ENCODE measurements at regions not wholly inside any gene's neighbourhood (a gene's known extent, or its start where the extent isn't known, plus 50 kb on each side); places are given as distances from the start of the nearest gene placed in this dataset.

GRCh38 chr18:27581296-27581904 is 396.3 kb upstream of the CHST9 start:
- Histone ChIP-seq H3K27me3 (ENCODE audit: control insufficient read depth in 2 of 2, insufficient read depth in 2 of 2, low read length in 2 of 2) (no peaks in the 10 kb centered on the region), H3K9me3 (replicated peaks in 1 of 2; ENCODE audit: control insufficient read depth in 1 of 2, insufficient read depth in 1 of 2, low read length in 2 of 2) (peaks cover 3 to 14% of the 10 kb centered on the region in 2 donors), H3K4me3 (replicated peaks in 1 of 3; ENCODE audit: low read depth in 2 of 3, low read length in 3 of 3) (no peak overlapping the region), H3K27ac (ENCODE audit: low read depth in 1 of 2, low read length in 2 of 2) (no peak overlapping the region), H3K9ac (ENCODE audit: insufficient read depth, low read length, poor library complexity, severe bottlenecking) (no peak overlapping the region), H3K79me2 (ENCODE audit: insufficient read depth, low read length) (no peaks in the 10 kb centered on the region), H2AFZ (ENCODE audit: insufficient read depth, low read depth, low read length, poor library complexity, severe bottlenecking) (no peak overlapping the region), H3K36me3 (replicated peaks in 1 of 2; ENCODE audit: control insufficient read depth in 1 of 2, insufficient read depth in 2 of 2, low read length in 2 of 2) (no peaks in the 10 kb centered on the region), H3K4me2 (replicated peaks; ENCODE audit: extremely low read depth, low read length, poor library complexity, severe bottlenecking) (no peak overlapping the region), H3K4me1 (ENCODE audit: control insufficient read depth in 1 of 2, insufficient read depth in 2 of 2, low read length in 2 of 2) (no peaks in the 10 kb centered on the region), H4K20me1 (ENCODE audit: insufficient read depth, low read length) (no peaks in the 10 kb centered on the region)
- H3K27ac Mint-ChIP-seq = no peak overlapping the region
- intact Hi-C loops (cut with micrococcal nuclease) = no loop called here
- no peaks in the 10 kb centered on the region for H3K36me3 Mint-ChIP-seq
- peaks cover 0 to 8% (median 4%) of the 10 kb centered on the region in 7 donors for H3K9me3 Mint-ChIP-seq
- H3K4me1 Mint-ChIP-seq = no peaks in the 10 kb centered on the region
- H3K4me3 Mint-ChIP-seq = no peak overlapping the region
- no peak for DNase-seq
- H3K27me3 Mint-ChIP-seq (ENCODE audit: low read depth in 3 of 3) = peaks cover 0 to 2% (median 0%) of the 10 kb centered on the region in 3 donors
- no peak for TF ChIP-seq CTCF (IDR thresholded peaks at IDR 0.05)
- WGBS (ENCODE audit: insufficient coverage) = 0% methylated on average over 1 of the region's 3 CpGs

- Histone ChIP-seq H3K9me3 (replicated peaks in 1 of 2; ENCODE audit: control insufficient read depth in 1 of 2, insufficient read depth in 1 of 2, low read length in 2 of 2) (peaks cover 7 to 14% of the 10 kb centered on the region in 2 donors), H3K4me2 (replicated peaks; ENCODE audit: extremely low read depth, low read length, poor library complexity, severe bottlenecking) (no peak overlapping the region), H3K36me3 (replicated peaks in 1 of 2; ENCODE audit: control insufficient read depth in 1 of 2, insufficient read depth in 2 of 2, low read length in 2 of 2) (no peaks in the 10 kb centered on the region), H2AFZ (ENCODE audit: insufficient read depth, low read depth, low read length, poor library complexity, severe bottlenecking) (no peak overlapping the region), H3K9ac (ENCODE audit: insufficient read depth, low read length, poor library complexity, severe bottlenecking) (no peak overlapping the region), H4K20me1 (ENCODE audit: insufficient read depth, low read length) (no peaks in the 10 kb centered on the region), H3K4me3 (replicated peaks in 1 of 3; ENCODE audit: low read depth in 2 of 3, low read length in 3 of 3) (no peak overlapping the region), H3K27ac (ENCODE audit: low read depth in 1 of 2, low read length in 2 of 2) (no peak overlapping the region), H3K79me2 (ENCODE audit: insufficient read depth, low read length) (no peaks in the 10 kb centered on the region), H3K4me1 (ENCODE audit: control insufficient read depth in 1 of 2, insufficient read depth in 2 of 2, low read length in 2 of 2) (no peaks in the 10 kb centered on the region), H3K27me3 (ENCODE audit: control insufficient read depth in 2 of 2, insufficient read depth in 2 of 2, low read length in 2 of 2) (no peaks in the 10 kb centered on the region)
- peaks cover 0 to 2% (median 0%) of the 10 kb centered on the region in 3 donors for H3K27me3 Mint-ChIP-seq (ENCODE audit: low read depth in 3 of 3)
- no peak overlapping the region for H3K4me3 Mint-ChIP-seq
- TF ChIP-seq CTCF (IDR thresholded peaks at IDR 0.05) = no peak
- DNase-seq = no peak
- WGBS (ENCODE audit: insufficient coverage) = 100% methylated on average over 1 of the region's 2 CpGs
- no peak overlapping the region for H3K27ac Mint-ChIP-seq
- intact Hi-C loops (cut with micrococcal nuclease) = no loop called here
- no peaks in the 10 kb centered on the region for H3K36me3 Mint-ChIP-seq
- peaks cover 0 to 12% (median 4%) of the 10 kb centered on the region in 7 donors for H3K9me3 Mint-ChIP-seq
- H3K4me1 Mint-ChIP-seq = no peaks in the 10 kb centered on the region
Measured at GRCh38 chr18:27579364-27579763, 394.3 kb upstream of the CHST9 start.
